Transverse colon (tissue), 3 donors: ENCODE measurements at regions not wholly inside any gene's neighbourhood (a gene's known extent, or its start where the extent isn't known, plus 50 kb on each side); places are given as distances from the start of the nearest gene placed in this dataset.

Source experiments
- CTCF ChIP-seq, 5 experiments: fragments of 200-600 bp in 3 of 5; fragments of 450-650 bp in 2 of 5; sonication (generic) in 3 of 5; IDR thresholded peaks; 1 replicate in 2 of 5; 2 replicates in 3 of 5; pipeline ENCODE4 v1.5.1; 2016 to 2017; ENCODE audit warnings: antibody characterized with exemption in 5 of 5, inconsistent platforms in 3 of 5, mild to moderate bottlenecking in 2 of 5, moderate library complexity in 1 of 5
- EP300 ChIP-seq: sonication (generic); formaldehyde crosslinking; IDR thresholded peaks from one replicate; pipeline ENCODE4 v1.6.1; 2017; ENCODE audit warnings: antibody characterized with exemption, low read depth
- POLR2A ChIP-seq: fragments of 450-650 bp; IDR thresholded peaks from one replicate; pipeline ENCODE4 v1.6.1; 2016; ENCODE audit warnings: antibody characterized with exemption, mild to moderate bottlenecking, moderate library complexity

- TF ChIP-seq EP300 (no peak), POLR2A (no peak), CTCF (IDR thresholded peaks at IDR 0.05) (no peak)
Measured at GRCh38 chr7:13834328-13834761, 155.1 kb downstream of the ETV1 start.
